Fibroblast of lung (primary cell): ENCODE measurements at regions not wholly inside any gene's neighbourhood (a gene's known extent, or its start where the extent isn't known, plus 50 kb on each side); places are given as distances from the start of the nearest gene placed in this dataset.

Source experiments
- EZH2 ChIP-seq: IDR thresholded peaks from 2 replicates; pipeline ENCODE4 v1.5.1; 2012; ENCODE audit warnings: low read length, control low read depth, mild to moderate bottlenecking; ENCODE audit errors: missing control alignments
- TF ChIP-seq, protein P1 (sequence below), 2 donors: IDR thresholded peaks in 1 of 2; conservative IDR thresholded peaks in 1 of 2; 1 replicate in 1 of 2; 2 replicates in 1 of 2; pipeline ENCODE4 v1.5.1; 2011 to 2012; ENCODE audit warnings: low read length in 2 of 2, control low read depth in 1 of 2, inconsistent platforms in 1 of 2, low read depth in 1 of 2, mild to moderate bottlenecking in 1 of 2

DNA sequence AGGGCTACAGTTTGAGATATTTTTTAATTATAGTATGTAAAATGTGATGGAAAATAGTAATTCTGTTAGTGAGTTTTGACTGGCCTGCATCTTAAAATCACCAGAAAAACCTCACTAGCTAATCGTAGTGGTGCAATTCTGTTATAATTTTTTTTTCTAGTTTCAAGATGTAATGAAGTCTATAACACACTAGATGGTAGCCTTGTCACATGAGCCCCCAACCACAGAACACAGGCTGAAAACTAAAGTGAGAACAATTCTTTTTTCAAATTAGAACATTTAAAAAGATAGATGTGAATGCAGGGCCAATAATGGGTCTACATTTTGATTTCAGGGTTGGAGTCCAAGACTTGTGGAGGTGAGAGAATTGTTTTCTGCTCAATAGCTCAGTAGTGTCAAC is 83.3 kb upstream of the KCNH8 start:
- TF ChIP-seq, protein P1, sequence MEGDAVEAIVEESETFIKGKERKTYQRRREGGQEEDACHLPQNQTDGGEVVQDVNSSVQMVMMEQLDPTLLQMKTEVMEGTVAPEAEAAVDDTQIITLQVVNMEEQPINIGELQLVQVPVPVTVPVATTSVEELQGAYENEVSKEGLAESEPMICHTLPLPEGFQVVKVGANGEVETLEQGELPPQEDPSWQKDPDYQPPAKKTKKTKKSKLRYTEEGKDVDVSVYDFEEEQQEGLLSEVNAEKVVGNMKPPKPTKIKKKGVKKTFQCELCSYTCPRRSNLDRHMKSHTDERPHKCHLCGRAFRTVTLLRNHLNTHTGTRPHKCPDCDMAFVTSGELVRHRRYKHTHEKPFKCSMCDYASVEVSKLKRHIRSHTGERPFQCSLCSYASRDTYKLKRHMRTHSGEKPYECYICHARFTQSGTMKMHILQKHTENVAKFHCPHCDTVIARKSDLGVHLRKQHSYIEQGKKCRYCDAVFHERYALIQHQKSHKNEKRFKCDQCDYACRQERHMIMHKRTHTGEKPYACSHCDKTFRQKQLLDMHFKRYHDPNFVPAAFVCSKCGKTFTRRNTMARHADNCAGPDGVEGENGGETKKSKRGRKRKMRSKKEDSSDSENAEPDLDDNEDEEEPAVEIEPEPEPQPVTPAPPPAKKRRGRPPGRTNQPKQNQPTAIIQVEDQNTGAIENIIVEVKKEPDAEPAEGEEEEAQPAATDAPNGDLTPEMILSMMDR (conservative IDR thresholded peaks at IDR 0.05 in 1 of 2, IDR thresholded peaks at IDR 0.05 in 1 of 2; ENCODE audit: low read depth in 1 of 2, low read length in 2 of 2): no peak
- TF ChIP-seq EZH2: no peak
